GM12878 (cell line): ENCODE measurements at regions not wholly inside any gene's neighbourhood (a gene's known extent, or its start where the extent isn't known, plus 50 kb on each side); places are given as distances from the start of the nearest gene placed in this dataset.
A peak's percentile ranks its signal among the peaks of the same experiment; 100 is the strongest.

Experiments used
- ATAC-seq: fragments of 200-7000 bp; cut with Tn5 transposase; 3 replicates; pipeline ENCODE4 v1.9.1; 2020; ENCODE audit warnings: mild to moderate bottlenecking, moderate library complexity
- BruUV-seq: library from RNA; stranded (reverse); fragments of 400-500 nt; replicated peaks from 2 replicates; lab custom pipeline; 2021; lab: Mats Ljungman, UMichigan
- CTCF ChIA-PET: fragments of 300-600 bp; sonication (Branson Sonifier 250); formaldehyde crosslinking; extraction: SDS; loops from one replicate; lab custom pipeline; 2021; ENCODE audit warnings: inconsistent platforms; lab: Yijun Ruan, JAX
- POLR2A ChIA-PET: fragments of 350-600 bp; formaldehyde crosslinking; extraction: SDS; loops from one replicate; lab custom pipeline; 2021; ENCODE audit warnings: inconsistent platforms; lab: Charles Lee
- RAD21 ChIA-PET: fragments of 300-600 bp; sonication (Branson Sonifier 250); formaldehyde crosslinking; loops from one replicate; lab custom pipeline; 2023; ENCODE audit warnings: antibody characterized with exemption; ENCODE audit not compliant: unreplicated experiment; lab: Charles Lee
- SMC1A ChIA-PET: fragments of 300-600 bp; sonication (Branson Sonifier 250); formaldehyde crosslinking; loops from one replicate; lab custom pipeline; 2023; ENCODE audit not compliant: unreplicated experiment, uncharacterized antibody; lab: Charles Lee
- DNase-seq: peaks from one replicate; pipeline ENCODE4 v3.0.0-alpha.2; 2011; ENCODE audit warnings: low read depth, low spot score
- FAIRE-seq: peaks from 3 replicates; lab custom pipeline; 2011; peaks lifted over from hg19 to GRCh38; lab: Jason Lieb, UNC
- H2AFZ ChIP-seq: 2 replicates; pipeline ENCODE4 v1.6.0; 2011; ENCODE audit warnings: low read depth, low read length, control low read depth; ENCODE audit not compliant: control insufficient read depth
- H3K27ac ChIP-seq: 2 replicates; pipeline ENCODE4 v1.5.1; 2011; ENCODE audit warnings: control low read depth; ENCODE audit not compliant: control insufficient read depth, insufficient read depth
- H3K27me3 ChIP-seq, 2 experiments: replicated peaks in 1 of 2; 2 replicates each; pipeline versions ENCODE4 v1.6.0 to v1.6.1; 2011; ENCODE audit warnings: low read length in 1 of 2; ENCODE audit not compliant: control insufficient read depth in 2 of 2, insufficient read depth in 2 of 2
- H3K36me3 ChIP-seq, 2 experiments: 2 replicates each; pipeline ENCODE4 v1.5.1; 2011; ENCODE audit warnings: low read length in 1 of 2; ENCODE audit not compliant: control insufficient read depth in 2 of 2, insufficient read depth in 2 of 2
- H3K4me1 ChIP-seq: 2 replicates; pipeline ENCODE4 v1.6.1; 2011; ENCODE audit warnings: mild to moderate bottlenecking, low read length, moderate library complexity, mixed read lengths; ENCODE audit not compliant: control insufficient read depth, insufficient read depth
- H3K4me2 ChIP-seq: 2 replicates; pipeline ENCODE4 v1.6.0; 2011; ENCODE audit warnings: control low read depth; ENCODE audit not compliant: control insufficient read depth, insufficient read depth
- H3K4me3 ChIP-seq: fragments of 200-600 bp; sonication (generic); 2 replicates; pipeline ENCODE4 v1.5.1; 2016
- H3K79me2 ChIP-seq: 2 replicates; pipeline ENCODE4 v1.6.0; 2011; ENCODE audit warnings: low read length; ENCODE audit not compliant: control insufficient read depth, insufficient read depth
- H3K9ac ChIP-seq: 2 replicates; pipeline ENCODE4 v1.8.0; 2011; ENCODE audit warnings: low read length, control low read depth, mixed read lengths; ENCODE audit not compliant: control insufficient read depth, insufficient read depth
- H3K9me3 ChIP-seq: replicated peaks from 3 replicates; pipeline ENCODE4 v1.5.1; 2011; ENCODE audit warnings: mild to moderate bottlenecking, low read length; ENCODE audit not compliant: control insufficient read depth, insufficient read depth
- H4K20me1 ChIP-seq: 2 replicates; pipeline ENCODE4 v1.6.0; 2011; ENCODE audit not compliant: control insufficient read depth, insufficient read depth
- ATF7 ChIP-seq: fragments of 450-650 bp; IDR thresholded peaks from 2 replicates; pipeline ENCODE4 v1.6.1; 2016; ENCODE audit warnings: low read depth, mild to moderate bottlenecking
- BCL11A ChIP-seq: IDR thresholded peaks from 2 replicates; pipeline ENCODE4 v1.6.1; 2011; ENCODE audit warnings: low read depth, low read length
- BMI1 ChIP-seq: fragments of 450-650 bp; IDR thresholded peaks from 2 replicates; pipeline ENCODE4 v1.6.1; 2016; ENCODE audit warnings: mild to moderate bottlenecking, moderate library complexity, borderline replicate concordance
- DPF2 ChIP-seq: fragments of 450-650 bp; IDR thresholded peaks from 2 replicates; pipeline ENCODE4 v1.6.1; 2017; ENCODE audit warnings: mild to moderate bottlenecking
- EED ChIP-seq: sonication (generic); IDR thresholded peaks from 2 replicates; pipeline ENCODE4 v1.6.1; 2016; ENCODE audit warnings: antibody characterized with exemption, low read depth
- GATAD2B ChIP-seq: fragments of 450-650 bp; conservative IDR thresholded peaks from 2 replicates; pipeline ENCODE4 v1.6.1; 2017; ENCODE audit warnings: low read depth, mild to moderate bottlenecking, moderate library complexity
- HCFC1 ChIP-seq: fragments of 150-350 bp; IDR thresholded peaks from 2 replicates; pipeline ENCODE4 v1.6.1; 2014; ENCODE audit warnings: low read length
- HDGF ChIP-seq: fragments of 450-650 bp; IDR thresholded peaks from 2 replicates; pipeline ENCODE4 v1.6.1; 2016; ENCODE audit warnings: antibody characterized with exemption
- IKZF1 ChIP-seq: fragments of 450-650 bp; conservative IDR thresholded peaks from 2 replicates; pipeline ENCODE4 v1.6.1; 2017; ENCODE audit warnings: antibody characterized with exemption, mild to moderate bottlenecking
- IKZF2 ChIP-seq, 2 experiments: fragments of 450-650 bp; IDR thresholded peaks; 2 replicates each; pipeline ENCODE4 v1.6.1; 2017; ENCODE audit warnings: mild to moderate bottlenecking in 2 of 2, moderate library complexity in 2 of 2
- MLLT1 ChIP-seq: fragments of 450-650 bp; IDR thresholded peaks from 2 replicates; pipeline ENCODE4 v1.6.1; 2016; ENCODE audit warnings: mild to moderate bottlenecking
- MTA2 ChIP-seq: fragments of 450-650 bp; IDR thresholded peaks from 2 replicates; pipeline ENCODE4 v1.6.1; 2016; ENCODE audit warnings: low read depth, mild to moderate bottlenecking, moderate library complexity
- NBN ChIP-seq: fragments of 450-650 bp; IDR thresholded peaks from 2 replicates; pipeline ENCODE4 v1.6.1; 2016
- NR2C1 ChIP-seq: fragments of 450-650 bp; IDR thresholded peaks from 2 replicates; pipeline ENCODE4 v1.6.1; 2017; ENCODE audit warnings: antibody characterized with exemption, mild to moderate bottlenecking, moderate library complexity
- NR2F1 ChIP-seq: fragments of 450-650 bp; conservative IDR thresholded peaks from 2 replicates; pipeline ENCODE4 v1.6.1; 2017; ENCODE audit warnings: mild to moderate bottlenecking
- RFX5 ChIP-seq: IDR thresholded peaks from 2 replicates; pipeline ENCODE4 v1.6.1; 2011; ENCODE audit warnings: low read depth, low read length, improper control_type of control experiment
- SRF ChIP-seq, 2 experiments: IDR thresholded peaks; 2 replicates each; pipeline ENCODE4 v1.6.1; 2011; ENCODE audit warnings: low read depth in 2 of 2, low read length in 2 of 2, mild to moderate bottlenecking in 1 of 2, moderate library complexity in 1 of 2
- STAT1 ChIP-seq: fragments of 450-650 bp; conservative IDR thresholded peaks from 2 replicates; pipeline ENCODE4 v1.6.1; 2014; ENCODE audit warnings: antibody characterized with exemption, mild to moderate bottlenecking
- TARDBP ChIP-seq: IDR thresholded peaks from 2 replicates; pipeline ENCODE4 v1.6.1; 2016; ENCODE audit warnings: borderline replicate concordance
- ZNF217 ChIP-seq: fragments of 450-650 bp; IDR thresholded peaks from 2 replicates; pipeline ENCODE4 v1.6.1; 2017; ENCODE audit warnings: antibody characterized with exemption, mild to moderate bottlenecking
- ZNF687 ChIP-seq: fragments of 450-650 bp; IDR thresholded peaks from 2 replicates; pipeline ENCODE4 v1.6.1; 2017; ENCODE audit warnings: mild to moderate bottlenecking, moderate library complexity
- WGBS: methylation state at CpG from one replicate; pipeline ENCODE4 v1.1.6; 2016; ENCODE audit warnings: low lambda C conversion rate; ENCODE audit not compliant: insufficient replicate concordance, insufficient coverage; ENCODE audit errors: missing lambda C conversion rate; 5-methylcytosine and 5-hydroxymethylcytosine counted together
- in situ Hi-C: fragments of 300-500 bp; cut with MboI; formaldehyde crosslinking; loops from 9 replicates; pipeline ENCODE4 v1.14.3; 2018; ENCODE audit warnings: mixed read lengths
- intact Hi-C: fragments of 100-400 bp; cut with micrococcal nuclease; formaldehyde crosslinking; loops from one replicate; pipeline ENCODE4 v1.14.2; 2022; ENCODE audit not compliant: unreplicated experiment

- H3K27me3 ChIP-seq = no peaks in the 10 kb centered on the region
- BruUV-seq = no TSS peak
- intact Hi-C loops (loop anchor here (2.0 to 5.0 kb wide), 2 partner anchors 83 to 195 kb away; no protein-coding TSS in a partner anchor), in situ Hi-C loops (no loop called here)
- H3K4me1 ChIP-seq = peaks cover 4% of the 10 kb centered on the region; the same call in 1 of the 2 replicates
- no peaks in the 10 kb centered on the region for H3K36me3 ChIP-seq
- ATAC-seq = peak; percentile 87
- FAIRE-seq = no peak
- ChIA-PET CTCF (interaction anchor here (0.7 to 4.4 kb wide), 6 partner anchors 81 to 1614 kb away, joined by 3 to 18 read pairs (median 8); no protein-coding TSS in a partner anchor), POLR2A (interaction anchor here (0.8 to 5.8 kb wide), 2 partner anchors 82 to 97 kb away, joined by 4 to 32 read pairs; no protein-coding TSS in a partner anchor), SMC1A (interaction anchor here (1.0 to 10.7 kb wide), 8 partner anchors 80 to 196 kb away, joined by 3 to 168 read pairs (median 8); no protein-coding TSS in a partner anchor), RAD21 (interaction anchor here (0.7 to 10.1 kb wide), 6 partner anchors 12 to 701 kb away, joined by 3 to 155 read pairs (median 4); no protein-coding TSS in a partner anchor)
- H3K4me2 ChIP-seq = no peak overlapping the region
- H3K4me3 ChIP-seq = no peak overlapping the region
- no peak overlapping the region for H3K27ac ChIP-seq
- no peaks in the 10 kb centered on the region for H4K20me1 ChIP-seq
- H3K79me2 ChIP-seq = no peaks in the 10 kb centered on the region
- no peak overlapping the region for H2AFZ ChIP-seq
- no peaks in the 10 kb centered on the region; the same call in 2 of the 3 replicates for H3K9me3 ChIP-seq
- no peak overlapping the region for H3K9ac ChIP-seq
- WGBS = 0% methylated on average over 2 of the region's 2 CpGs
- DNase-seq = no peak
- TF ChIP-seq NR2F1 (peak; percentile 94), IKZF1 (peak; percentile 89), SRF (IDR thresholded peaks at IDR 0.05; ENCODE audit: low read depth in 2 of 2, low read length in 2 of 2) (no peak), NR2C1 (peak; percentile 79), GATAD2B (0 out of 2 replicates have a peak, but pooled peaks have one; percentile 26), BMI1 (peak; percentile 34; the same call in 1 of the 2 replicates), MLLT1 (peak; percentile 84), HCFC1 (no peak), IKZF2 (IDR thresholded peaks at IDR 0.05) (peak; percentile 98 to 99), RFX5 (no peak), BCL11A (peak; percentile 39; the same call in 1 of the 2 replicates), ZNF687 (peak; percentile 19; the same call in 1 of the 2 replicates), ZNF217 (0 out of 2 replicates have a peak, but pooled peaks have one; percentile 12), HDGF (peak; percentile 71; the same call in 1 of the 2 replicates), NBN (peak; percentile 94), MTA2 (peak; percentile 98), TARDBP (no peak), STAT1 (no peak), DPF2 (peak; percentile 60; the same call in 1 of the 2 replicates), ATF7 (peak; percentile 64; the same call in 1 of the 2 replicates), EED (0 out of 2 replicates have a peak, but pooled peaks have one; percentile 19)
Measured at GRCh38 chrX:109187473-109188168, 294.3 kb downstream of the GUCY2F start.
